NCI-H510A treated with DMSO at 0.1 percent for 48 hours (cell line): ENCODE measurements at regions not wholly inside any gene's neighbourhood (a gene's known extent, or its start where the extent isn't known, plus 50 kb on each side); places are given as distances from the start of the nearest gene placed in this dataset.

Source experiments
- DNase-seq: peaks from one replicate; lab custom pipeline; 2025; lab: John Stamatoyannopoulos, UW

DNA sequence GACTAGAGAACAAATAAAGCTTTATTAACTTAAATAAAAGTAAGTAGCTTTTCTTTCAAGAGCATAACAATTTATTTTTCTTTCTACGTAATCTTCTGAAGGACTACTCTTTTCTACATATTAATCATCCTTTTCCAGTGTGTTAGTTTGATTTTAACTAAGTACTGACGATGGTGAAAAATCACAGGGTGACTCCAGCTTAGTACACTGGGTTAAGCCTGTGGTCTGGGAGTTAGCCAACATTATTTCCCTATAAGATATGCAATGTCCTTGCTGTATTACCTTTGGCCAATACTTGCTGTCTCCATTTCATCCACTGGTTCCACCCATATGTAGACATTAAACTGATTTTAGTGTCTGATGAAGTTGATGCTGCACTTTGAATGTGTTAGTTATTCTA lies 508.6 kb upstream of the SUCLG2 start:
- no peak for DNase-seq

DNA sequence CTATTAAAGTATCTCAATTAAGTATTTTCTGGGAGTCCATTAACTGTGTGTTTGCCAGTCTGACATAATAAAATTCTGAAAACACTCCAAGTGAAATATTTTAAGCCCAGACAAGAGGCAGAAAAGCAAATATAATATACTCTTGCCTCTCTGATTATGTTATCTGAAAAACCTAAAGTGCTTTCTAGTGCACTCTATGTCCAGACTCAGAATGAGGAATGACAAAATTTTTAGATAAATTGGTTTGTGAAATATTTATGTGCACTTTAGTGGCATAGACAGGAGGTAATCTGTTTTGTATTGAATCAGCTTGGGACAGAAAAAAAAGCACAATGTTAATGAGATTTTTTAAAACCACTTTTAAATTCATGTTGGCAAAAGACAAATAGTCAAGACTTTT lies 508.2 kb upstream of the SUCLG2 start:
- no peak for DNase-seq

DNA sequence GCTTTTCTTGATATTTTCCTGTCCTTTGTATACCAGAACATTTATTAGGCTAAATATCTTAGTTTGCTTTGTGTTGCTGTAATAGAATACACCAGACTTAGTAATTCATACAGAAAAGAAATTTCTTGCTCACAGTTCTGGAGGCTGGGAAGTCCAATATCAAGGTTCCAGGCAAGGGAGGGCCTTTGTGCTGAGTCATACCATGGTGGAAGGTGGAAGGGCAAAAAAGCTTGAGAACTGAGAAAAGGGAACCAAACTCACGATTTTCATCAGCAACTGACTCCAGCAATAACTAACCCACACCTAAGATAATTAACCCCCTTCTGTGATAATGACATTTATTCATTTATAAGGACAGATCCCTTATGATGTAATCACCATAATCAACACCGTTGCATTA lies 496.9 kb upstream of the SUCLG2 start:
- no peak for DNase-seq

DNA sequence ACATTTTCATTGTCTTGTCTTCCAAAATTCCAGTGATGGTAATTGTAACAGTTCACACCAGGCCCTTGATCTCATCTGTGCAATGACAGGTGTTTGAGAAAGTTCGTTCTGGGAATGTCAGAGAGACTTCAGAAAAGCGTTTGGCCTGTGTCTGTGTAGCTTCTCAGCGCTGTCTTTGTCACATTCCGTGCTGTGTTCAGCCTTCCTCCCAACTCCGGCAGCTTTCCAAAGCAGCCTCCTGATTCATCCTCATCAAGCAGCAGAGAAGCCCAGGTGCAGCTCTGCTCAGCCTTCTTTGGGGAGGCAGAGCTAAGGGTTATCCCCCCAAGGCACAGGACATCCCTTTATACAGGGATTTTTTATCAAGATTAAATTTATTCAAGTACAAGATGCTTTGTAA lies 494.0 kb upstream of the SUCLG2 start:
- DNase-seq, result no peak

DNA sequence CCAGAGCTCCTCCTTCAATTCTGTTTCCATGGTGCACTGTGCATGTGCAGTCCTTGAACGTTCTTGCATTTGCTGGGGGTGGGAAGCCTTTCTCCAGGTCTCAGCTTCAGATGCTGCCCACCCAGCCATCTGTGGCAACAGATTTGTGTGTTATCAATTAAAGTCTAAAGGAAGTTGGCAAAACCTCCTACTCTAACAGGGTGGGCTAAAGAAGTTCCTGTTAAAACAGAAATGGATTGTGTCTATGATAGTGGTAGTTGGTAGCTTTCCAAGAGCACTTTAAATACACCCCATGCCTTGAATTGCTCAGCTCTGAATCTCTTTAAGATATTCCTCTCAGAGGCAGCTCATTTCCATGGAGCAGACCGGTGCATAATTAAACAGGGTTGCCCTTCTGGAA lies 488.0 kb upstream of the SUCLG2 start:
- DNase-seq, result no peak

DNA sequence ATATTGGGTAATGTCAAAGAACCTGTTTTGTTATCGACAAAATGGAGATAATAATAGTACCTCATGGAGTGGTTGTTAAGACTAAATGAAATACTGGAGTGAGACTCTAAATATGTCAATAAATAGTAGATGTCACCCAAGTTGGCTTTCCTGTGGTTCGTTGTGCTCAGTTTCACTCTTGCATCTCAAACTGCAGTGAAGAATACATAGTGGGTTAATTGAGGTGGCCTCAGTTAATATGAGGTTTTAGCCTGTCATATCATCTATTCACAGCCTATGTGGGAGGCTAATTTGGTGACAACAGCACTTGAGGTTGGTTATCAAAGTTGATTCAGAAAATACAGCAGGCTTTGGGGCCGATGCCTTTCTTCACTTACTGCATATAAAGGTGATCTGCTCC lies 485.5 kb upstream of the SUCLG2 start:
- no peak for DNase-seq

DNA sequence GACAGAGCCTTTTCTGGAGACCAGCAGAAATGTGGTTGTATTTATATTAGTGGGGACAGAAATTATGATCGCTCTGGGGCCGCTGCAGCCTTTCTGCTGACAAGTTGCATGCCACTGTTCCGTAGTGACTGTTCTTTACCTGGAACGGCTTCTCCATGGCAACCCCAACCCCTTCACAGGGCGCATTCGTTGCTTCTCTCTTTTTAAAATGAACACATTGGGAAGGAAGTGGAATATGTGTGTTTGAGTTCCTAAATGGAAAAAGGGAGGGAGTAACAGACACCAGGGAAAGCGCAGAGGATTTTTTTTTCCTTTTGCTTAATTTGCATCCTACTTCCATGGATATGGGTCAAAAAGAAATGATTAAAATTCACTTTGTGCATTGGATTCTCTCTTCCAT lies 482.0 kb upstream of the SUCLG2 start:
- no peak for DNase-seq

DNA sequence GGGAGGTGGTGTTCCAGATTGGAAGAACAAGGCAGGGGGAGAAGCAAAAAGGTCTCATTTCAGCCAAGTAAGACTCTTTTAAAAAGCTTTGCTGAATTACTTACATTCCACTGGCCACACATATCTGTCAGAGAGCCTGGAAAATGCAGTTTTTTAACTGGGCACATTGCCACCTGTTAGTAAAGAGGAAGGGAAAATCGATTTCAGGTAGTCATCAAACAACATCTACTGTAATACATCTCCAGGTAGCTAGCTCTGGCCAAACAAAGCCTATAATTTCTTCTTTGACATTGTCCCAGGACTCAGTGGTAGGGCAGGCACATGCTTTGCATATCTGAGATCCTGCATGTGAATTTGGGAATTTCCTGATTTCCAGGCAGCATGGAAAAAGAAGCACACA lies 480.7 kb upstream of the SUCLG2 start:
- no peak for DNase-seq

DNA sequence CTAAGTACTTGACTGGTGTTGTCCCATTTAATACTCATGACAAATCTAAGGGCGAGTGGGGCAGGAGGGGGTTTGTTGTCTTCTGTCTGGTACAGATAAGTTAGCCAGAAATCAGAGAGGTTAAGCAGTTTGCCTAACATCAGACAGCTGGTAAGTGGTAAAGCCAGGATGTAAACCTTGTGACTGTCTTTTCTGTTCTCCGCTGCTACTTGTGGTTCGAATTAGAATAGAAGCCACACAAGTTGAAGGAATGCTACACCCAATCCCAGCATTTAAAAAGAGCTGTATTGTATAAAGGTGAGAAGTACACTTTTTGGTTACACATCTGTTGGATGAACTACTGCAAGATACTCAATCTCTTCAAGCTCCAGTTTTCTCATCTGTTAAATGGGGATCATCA lies 474.7 kb upstream of the SUCLG2 start:
- DNase-seq, result no peak

DNA sequence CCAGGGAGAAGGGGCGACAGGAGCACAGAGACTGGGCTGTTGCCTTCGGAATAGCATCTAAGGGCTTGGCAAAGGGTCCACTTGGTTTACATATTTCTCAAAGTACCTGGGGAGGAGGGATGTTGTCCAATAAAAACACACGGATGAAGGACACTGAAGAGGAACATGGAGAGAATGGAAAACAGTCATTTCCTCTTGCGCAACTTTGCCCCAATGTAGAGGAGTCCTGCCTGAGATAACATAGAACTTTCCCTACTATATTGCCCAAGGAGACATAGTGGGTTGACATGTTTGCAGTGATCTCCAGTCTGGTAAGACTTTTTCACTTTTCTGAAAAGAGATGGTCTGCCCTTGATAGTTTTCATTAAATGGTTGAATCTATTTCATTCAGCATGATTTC lies 468.8 kb upstream of the SUCLG2 start:
- no peak for DNase-seq

DNA sequence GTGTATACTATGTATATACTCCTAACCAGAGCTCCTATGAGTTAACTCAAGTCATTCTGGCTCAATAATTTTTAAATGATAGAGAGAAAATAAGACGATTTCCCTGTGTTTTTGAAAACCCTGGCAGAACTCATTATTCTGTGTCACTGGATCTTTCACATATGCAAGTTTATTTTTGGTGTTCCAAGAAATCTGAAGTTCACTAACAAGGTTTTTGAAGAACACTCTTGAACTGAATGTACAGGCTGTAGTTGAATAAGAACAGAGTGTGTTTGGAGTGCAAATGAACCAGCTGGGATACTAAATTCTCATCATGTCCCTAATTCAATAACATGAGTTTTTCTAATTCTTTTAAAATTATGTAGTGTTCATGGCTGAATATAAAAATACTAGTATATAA lies 466.9 kb upstream of the SUCLG2 start:
- DNase-seq, result no peak

DNA sequence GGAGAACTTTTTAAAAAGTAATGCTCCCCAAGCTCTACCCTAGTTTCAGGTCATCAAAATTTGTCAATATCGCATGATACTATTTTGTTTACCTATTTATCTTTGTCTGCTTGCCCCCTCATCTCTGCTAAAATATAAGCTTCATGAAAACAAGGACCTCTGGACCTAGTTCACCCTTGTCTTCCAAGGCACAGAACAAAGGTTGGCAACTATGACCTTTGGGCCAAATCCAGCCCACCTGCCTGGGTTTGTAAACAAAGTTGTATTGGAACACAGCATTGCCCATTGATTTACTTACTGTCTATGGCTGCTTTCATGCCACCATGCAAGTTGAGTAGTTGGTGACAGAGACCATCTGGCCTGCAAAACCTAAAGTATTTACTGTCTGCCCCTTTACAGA lies 462.2 kb upstream of the SUCLG2 start:
- DNase-seq, result no peak

DNA sequence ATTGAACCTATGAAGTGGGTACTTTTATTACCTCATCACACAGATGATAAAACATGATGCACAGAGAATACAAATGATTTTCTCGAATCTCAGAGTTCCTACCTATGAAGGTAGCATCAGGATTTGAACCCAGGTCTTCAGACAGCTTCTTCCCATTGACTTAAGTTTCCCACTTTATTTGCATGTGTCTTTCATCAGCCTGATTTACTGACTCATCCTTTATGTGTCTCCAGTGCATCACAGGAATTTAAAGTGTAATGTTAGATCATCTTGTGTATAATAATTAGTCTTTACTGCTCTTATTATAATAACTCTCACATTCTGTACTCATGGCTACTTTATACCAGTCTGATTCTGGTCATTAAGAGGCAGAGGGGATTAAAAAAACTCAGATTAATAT lies 449.4 kb upstream of the SUCLG2 start:
- no peak for DNase-seq

DNA sequence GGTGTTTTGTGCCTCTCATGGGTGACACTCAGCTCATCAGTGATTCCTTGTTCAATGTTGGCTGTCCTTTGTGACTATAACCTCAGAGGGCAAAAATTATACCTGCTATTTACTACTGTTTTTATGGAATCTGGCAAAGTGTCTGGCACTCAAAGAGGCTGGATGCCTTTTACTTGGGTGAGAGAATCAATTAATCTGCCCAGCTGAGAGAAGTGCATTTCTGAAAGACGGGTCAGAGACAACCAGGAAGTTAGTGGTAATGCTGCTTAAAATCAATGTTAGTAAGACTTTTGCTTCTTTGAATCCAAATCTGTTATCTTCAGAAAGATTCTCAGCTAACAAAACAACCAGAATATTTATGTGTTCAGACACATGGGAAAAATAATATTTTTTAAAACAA lies 436.2 kb upstream of the SUCLG2 start:
- no peak for DNase-seq

DNA sequence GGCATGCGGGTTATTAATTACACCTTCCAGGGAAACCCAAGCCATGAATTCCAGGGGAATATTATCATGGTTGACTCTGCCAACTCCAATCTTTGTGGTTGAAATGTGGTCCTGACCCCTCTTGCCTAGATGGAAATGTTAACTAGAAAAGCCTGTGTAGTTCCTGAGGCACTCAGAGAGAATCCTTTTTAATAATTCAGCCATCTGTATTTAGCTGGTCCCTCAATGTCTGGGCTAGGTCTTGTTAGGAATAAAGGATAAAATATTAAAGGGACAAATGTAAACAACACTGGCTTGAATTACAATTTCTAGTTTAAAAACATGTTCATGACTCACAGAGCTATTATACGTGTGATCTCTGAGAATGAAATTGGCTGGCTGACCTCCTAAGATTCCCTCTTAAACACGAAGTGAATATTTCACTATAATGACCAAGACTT lies 435.2 kb upstream of the SUCLG2 start:
- no peak for DNase-seq

DNA sequence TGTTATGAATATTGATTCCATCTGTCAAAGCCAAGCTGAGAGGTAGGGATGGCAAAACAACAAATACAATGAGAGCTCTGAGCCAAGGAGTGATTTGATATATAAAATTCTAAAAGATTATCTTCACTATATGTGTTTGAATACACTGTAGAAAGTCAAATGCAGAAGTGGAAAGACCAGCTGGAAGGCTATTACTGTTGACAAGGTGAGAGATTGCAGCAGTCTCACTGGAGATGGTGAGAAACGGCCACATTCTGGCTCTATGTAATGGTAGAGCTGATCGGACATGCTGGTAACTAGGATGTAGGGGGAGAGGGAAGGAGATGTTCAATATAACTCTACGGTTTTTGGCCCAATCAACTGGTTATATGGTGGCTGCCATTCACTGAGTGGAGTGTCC lies 434.2 kb upstream of the SUCLG2 start:
- DNase-seq, result no peak

DNA sequence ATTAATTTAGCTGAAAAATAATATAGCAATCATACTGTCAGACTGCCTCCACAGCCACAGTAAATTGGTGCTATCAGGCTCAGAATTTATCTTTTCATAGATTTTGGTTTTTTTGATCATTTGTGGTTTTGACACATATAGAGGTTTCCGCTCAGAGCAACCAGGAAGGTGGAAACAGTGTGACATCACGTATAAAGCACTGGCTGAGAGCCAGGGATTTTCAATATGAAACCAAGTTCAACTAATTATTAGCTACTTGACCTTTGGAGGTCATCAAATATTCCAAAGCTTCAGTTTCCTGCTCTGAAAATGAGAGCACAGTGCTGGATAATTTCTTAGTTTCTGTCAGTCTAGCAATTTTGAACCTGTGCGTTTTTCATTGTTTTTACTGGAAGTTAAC lies 433.8 kb upstream of the SUCLG2 start:
- no peak for DNase-seq

DNA sequence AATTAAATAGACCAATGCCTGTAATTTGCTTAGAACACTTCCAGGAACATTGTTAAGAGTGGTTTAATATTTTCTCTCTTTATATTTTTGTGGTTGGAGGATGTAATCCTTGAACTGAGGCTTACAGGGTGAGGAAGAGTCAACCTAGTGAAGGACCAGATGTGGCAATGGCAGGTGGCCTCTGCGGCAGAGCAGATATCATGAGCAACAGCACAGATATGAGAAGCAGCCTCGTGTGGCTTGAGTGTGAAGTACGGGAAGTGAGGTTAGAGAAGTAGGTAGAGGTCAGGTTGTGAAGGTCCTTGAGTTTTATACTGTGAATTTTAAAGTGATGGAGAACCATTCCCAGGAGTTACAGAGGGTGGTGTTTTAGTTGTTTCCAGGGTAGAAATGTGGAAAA lies 417.6 kb upstream of the SUCLG2 start:
- DNase-seq, result no peak

DNA sequence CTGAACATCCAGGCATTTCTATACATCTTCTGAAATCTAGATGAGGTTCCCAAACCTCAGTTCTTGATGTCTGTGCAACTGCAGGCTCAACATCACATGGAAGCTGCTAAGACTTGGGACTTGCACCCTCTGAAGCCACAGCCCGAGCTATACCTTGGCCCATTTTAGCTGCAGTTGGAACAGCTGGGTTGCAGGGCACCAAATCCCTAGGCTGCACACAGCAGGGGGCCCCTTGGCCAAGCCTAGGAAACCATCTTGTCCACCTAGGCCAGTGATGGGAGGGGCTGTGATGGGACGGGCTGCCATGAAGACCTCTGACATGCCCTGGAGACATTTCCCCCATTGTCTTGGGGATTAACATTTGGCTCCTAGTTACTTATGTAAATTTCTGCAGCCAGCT lies 415.8 kb upstream of the SUCLG2 start:
- DNase-seq, result no peak

DNA sequence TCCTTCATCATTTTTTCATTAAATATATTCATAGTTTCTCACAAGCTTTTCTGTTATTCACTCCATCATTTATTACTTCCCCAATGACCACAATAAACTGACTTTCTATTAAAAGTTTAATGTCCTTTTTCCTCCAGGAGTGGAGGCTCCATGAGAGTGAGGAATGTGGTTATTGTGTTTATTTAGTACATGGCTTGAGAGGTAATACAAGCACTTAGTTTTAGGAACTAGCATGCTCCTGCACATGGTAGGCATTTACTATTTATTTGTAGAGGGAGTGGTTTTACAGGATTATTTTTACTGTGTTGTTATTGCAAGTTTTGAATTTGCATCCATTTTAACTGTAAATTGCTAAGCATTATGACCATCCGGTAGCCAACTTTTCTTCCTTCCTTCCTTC lies 412.9 kb upstream of the SUCLG2 start:
- DNase-seq, result no peak

DNA sequence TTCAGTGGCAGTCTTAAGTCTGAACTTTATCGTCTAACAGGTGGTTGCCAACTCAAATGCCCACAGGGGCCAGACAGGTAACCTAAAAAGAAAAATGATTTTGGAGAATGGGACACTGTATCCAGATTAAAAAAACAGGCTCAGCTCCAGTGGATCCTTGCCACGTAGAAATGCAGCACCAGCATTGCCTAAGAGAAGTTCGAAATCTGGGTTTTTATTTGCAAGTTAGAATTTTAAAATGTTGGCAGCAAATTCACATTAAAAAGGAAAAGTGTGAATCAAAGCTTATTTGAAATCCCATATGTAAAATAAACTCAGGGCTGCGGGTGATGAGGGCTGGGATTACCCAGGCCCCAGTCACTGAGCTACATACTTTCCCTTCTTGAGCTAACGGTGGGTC lies 408.5 kb upstream of the SUCLG2 start:
- DNase-seq, result no peak

DNA sequence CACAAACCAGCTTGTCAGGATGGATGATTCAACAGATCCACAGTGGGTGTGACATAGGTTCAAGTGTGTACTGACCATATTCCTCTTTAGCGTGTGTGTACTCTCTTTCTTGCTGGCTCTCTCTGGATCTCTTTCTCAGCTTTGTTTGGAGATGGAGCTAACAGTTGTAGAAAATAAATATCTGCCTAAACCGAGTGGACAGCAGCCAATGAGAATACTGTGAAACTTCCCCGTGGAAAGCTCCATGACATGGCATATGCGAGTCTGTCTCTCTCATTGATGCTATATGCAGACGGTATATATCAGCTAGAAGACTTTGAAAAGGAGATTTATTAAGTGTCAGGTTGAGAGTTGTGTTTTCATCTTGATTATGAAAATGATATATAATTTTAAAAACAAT lies 406.5 kb upstream of the SUCLG2 start:
- DNase-seq, result no peak

DNA sequence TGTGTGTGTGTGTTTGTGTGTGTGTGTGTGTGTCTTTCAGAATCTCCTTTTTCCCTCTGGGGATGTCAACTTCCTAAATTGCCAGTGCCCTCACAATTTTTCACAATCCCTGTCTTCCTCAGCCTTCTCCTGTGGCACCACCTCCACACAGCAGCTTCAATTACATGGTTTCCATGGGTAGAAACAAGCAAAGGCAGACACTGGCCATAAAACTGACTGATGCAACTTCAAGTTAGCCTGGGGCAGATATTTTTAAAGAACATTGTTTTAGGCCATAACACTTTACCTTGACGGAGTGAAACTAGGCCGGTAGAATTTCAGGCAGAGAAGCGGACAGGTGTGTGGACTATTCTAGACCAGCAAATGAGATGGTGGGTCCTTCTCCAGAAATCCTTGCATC lies 405.8 kb upstream of the SUCLG2 start:
- DNase-seq, result no peak

DNA sequence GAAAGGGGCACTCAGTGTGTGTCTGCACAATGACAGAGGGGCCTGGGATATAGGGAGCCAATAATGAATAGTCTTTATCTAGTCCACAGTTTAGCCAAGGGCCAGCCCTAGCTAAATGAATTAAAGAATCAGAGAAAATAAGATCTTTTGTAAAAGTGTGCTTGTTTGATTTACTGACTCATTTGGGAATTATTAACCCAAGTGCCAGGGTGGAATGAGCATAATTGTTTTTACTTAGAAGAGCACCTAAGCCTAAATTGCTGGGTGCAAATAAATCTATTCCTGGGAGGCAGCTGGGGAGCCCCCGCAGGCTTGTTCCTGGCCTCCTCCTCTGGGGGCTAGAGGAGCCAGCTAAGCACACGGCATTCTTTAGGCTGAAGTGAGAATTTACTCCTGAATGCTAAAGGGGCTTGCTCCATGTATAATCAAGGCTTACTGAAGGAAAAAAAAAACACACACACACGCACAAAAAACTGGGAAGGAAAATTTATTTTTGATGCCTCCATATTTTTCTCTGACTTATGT lies 405.3 kb upstream of the SUCLG2 start:
- no peak for DNase-seq

DNA sequence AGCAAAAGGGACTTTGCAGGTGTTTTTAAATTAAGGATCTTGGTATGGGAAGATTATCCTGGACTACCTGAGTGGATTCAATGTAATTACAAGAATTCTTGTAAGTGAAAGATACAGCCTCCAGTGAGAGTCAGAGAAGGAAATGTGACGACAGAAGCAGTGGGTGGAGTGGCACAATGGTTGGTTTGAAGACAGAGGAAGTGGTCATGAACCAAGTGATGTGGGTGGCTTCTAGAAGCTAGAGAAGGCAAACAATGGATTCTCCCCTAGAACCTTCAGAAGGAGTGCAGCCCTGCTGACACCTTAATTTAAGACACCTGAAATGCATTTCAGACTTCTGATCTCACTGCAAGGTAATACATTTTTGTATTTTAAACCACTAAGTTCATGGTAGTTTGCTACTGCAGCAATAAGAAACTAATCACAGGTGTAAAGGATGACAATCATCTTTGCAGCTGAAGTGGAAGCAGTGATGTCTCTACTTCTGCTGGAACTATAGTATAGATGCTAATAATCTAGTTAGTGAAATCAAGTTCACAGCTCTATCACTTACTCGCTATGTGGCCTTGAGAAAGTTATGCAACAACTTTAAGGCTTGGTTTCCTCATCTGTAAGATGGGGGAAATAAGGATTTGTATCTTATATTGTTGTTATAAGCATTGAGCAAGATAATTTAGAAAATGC lies 403.4 kb upstream of the SUCLG2 start:
- DNase-seq, result no peak
